T-helper 2 cell treated with Interferon-gamma antibody and Interleukin-4, amounts not matched to agents 100 ng/mL and 5 ng/mL, for 36 hours (primary cell): ENCODE measurements at regions not wholly inside any gene's neighbourhood (a gene's known extent, or its start where the extent isn't known, plus 50 kb on each side); places are given as distances from the start of the nearest gene placed in this dataset.

ENCODE experiments used
- intact Hi-C: fragments of 100-400 bp; cut with micrococcal nuclease; formaldehyde crosslinking; loops from one replicate; pipeline ENCODE4 v1.15.1; 2023

- intact Hi-C loops: no loop called here
These were observed 116.8 kb downstream of the DNAJB9 start for GRCh38 chr7:108686494-108686893.

- intact Hi-C loops: no loop called here
These were observed 127.6 kb downstream of the DNAJB9 start for GRCh38 chr7:108697254-108697653.

- intact Hi-C loops: no loop called here
These were observed 141.9 kb downstream of the DNAJB9 start for GRCh38 chr7:108711611-108712010.

GRCh38 chr7:108716783-108717182, 147.1 kb downstream of the DNAJB9 start:
- intact Hi-C loops: no loop called here

GRCh38 chr7:108717781-108718180, 148.1 kb downstream of the DNAJB9 start:
- intact Hi-C loops: no loop called here

GRCh38 chr7:108719631-108720030, 150.0 kb downstream of the DNAJB9 start:
- intact Hi-C loops: no loop called here

GRCh38 chr7:108722561-108722960, 152.9 kb downstream of the DNAJB9 start:
- intact Hi-C loops: no loop called here

- intact Hi-C loops: no loop called here
These were observed 153.7 kb downstream of the DNAJB9 start for GRCh38 chr7:108723381-108723814.

- intact Hi-C loops: no loop called here
These were observed 154.8 kb downstream of the DNAJB9 start for GRCh38 chr7:108724251-108725100.

GRCh38 chr7:108735814-108736213, 166.1 kb downstream of the DNAJB9 start:
- intact Hi-C loops: no loop called here

GRCh38 chr7:108736221-108736891, 166.7 kb downstream of the DNAJB9 start:
- intact Hi-C loops: no loop called here

GRCh38 chr7:108770981-108771745, 201.5 kb downstream of the DNAJB9 start:
- intact Hi-C loops: no loop called here

- intact Hi-C loops: no loop called here
These were observed 202.2 kb downstream of the DNAJB9 start for GRCh38 chr7:108771853-108772252.

GRCh38 chr7:108777966-108778365, 208.3 kb downstream of the DNAJB9 start:
- intact Hi-C loops: no loop called here

GRCh38 chr7:108789451-108789850, 219.8 kb downstream of the DNAJB9 start:
- intact Hi-C loops: no loop called here

GRCh38 chr7:108794466-108794865, 224.8 kb downstream of the DNAJB9 start:
- intact Hi-C loops: no loop called here

GRCh38 chr7:108802650-108803049, 233.0 kb downstream of the DNAJB9 start:
- intact Hi-C loops: no loop called here

- intact Hi-C loops: no loop called here
These were observed 236.2 kb downstream of the DNAJB9 start for GRCh38 chr7:108805808-108806397.

GRCh38 chr7:108808549-108809266, 239.0 kb downstream of the DNAJB9 start:
- intact Hi-C loops: no loop called here

- intact Hi-C loops: no loop called here
These were observed 239.7 kb downstream of the DNAJB9 start for GRCh38 chr7:108809356-108809755.
